ENCODE measurements at regions not wholly inside any gene's neighbourhood (a gene's known extent, or its start where the extent isn't known, plus 50 kb on each side); places are given as distances from the start of the nearest gene placed in this dataset.

- DNase-seq, result no peak
Measured at GRCh38 chr19:32191921-32192320, 153.5 kb upstream of the ZNF507 start.

GRCh38 chr19:32195706-32196610 is 149.5 kb upstream of the ZNF507 start:
- DNase-seq, result no peak

- DNase-seq, result no peak
Measured at GRCh38 chr19:32196690-32197420, 148.6 kb upstream of the ZNF507 start.

- DNase-seq, result no peak
Measured at GRCh38 chr19:32197896-32198882, 147.2 kb upstream of the ZNF507 start.

- DNase-seq, result no peak
Measured at GRCh38 chr19:32199501-32200040, 145.8 kb upstream of the ZNF507 start.

- no peak for DNase-seq
Measured at GRCh38 chr19:32200312-32201038, 144.9 kb upstream of the ZNF507 start.

- no peak for DNase-seq
Measured at GRCh38 chr19:32201211-32201610, 144.2 kb upstream of the ZNF507 start.

GRCh38 chr19:32201636-32202051 is 143.8 kb upstream of the ZNF507 start:
- DNase-seq, result no peak

- no peak for DNase-seq
Measured at GRCh38 chr19:32202244-32202643, 143.2 kb upstream of the ZNF507 start.

GRCh38 chr19:32203161-32203560 is 142.2 kb upstream of the ZNF507 start:
- DNase-seq, result no peak

GRCh38 chr19:32206065-32206464 is 139.3 kb upstream of the ZNF507 start:
- DNase-seq, result no peak

GRCh38 chr19:32208060-32208459 is 137.3 kb upstream of the ZNF507 start:
- DNase-seq, result no peak

- DNase-seq, result no peak
Measured at GRCh38 chr19:32219392-32219791, 126.0 kb upstream of the ZNF507 start.

- no peak for DNase-seq
Measured at GRCh38 chr19:32219881-32220472, 125.4 kb upstream of the ZNF507 start.

GRCh38 chr19:32220951-32221350 is 124.5 kb upstream of the ZNF507 start:
- no peak for DNase-seq

GRCh38 chr19:32222556-32222955 is 122.9 kb upstream of the ZNF507 start:
- DNase-seq, result no peak

GRCh38 chr19:32223106-32223505 is 122.3 kb upstream of the ZNF507 start:
- DNase-seq, result no peak

- DNase-seq, result peak; percentile 24
Measured at GRCh38 chr19:32223595-32224370, 121.6 kb upstream of the ZNF507 start.

GRCh38 chr19:32224371-32225244 is 120.8 kb upstream of the ZNF507 start:
- DNase-seq, result peak; percentile 41

Data from stimulated activated CD4-positive, alpha-beta T cell treated with anti-CD3 and anti-CD28 coated beads, Interleukin-1b, Interleukin-23, amount 100 ng/mL, for 48 hours (primary cell).